IPS-20b (cell line): ENCODE measurements at regions not wholly inside any gene's neighbourhood (a gene's known extent, or its start where the extent isn't known, plus 50 kb on each side); places are given as distances from the start of the nearest gene placed in this dataset.

Experiments
- H3K27ac ChIP-seq: one replicate; pipeline ENCODE4 v1.5.1; 2013; ENCODE audit warnings: low read length
- H3K27me3 ChIP-seq: 2 replicates; pipeline ENCODE4 v1.6.1; 2013; ENCODE audit warnings: mild to moderate bottlenecking, low read length, inconsistent platforms; ENCODE audit not compliant: insufficient read depth
- H3K36me3 ChIP-seq: 2 replicates; pipeline ENCODE4 v1.6.1; 2013; ENCODE audit warnings: low read depth, mild to moderate bottlenecking, inconsistent platforms, low read length, moderate library complexity; ENCODE audit not compliant: insufficient read depth
- H3K4me1 ChIP-seq: 2 replicates; pipeline ENCODE4 v1.6.1; 2013; ENCODE audit warnings: mild to moderate bottlenecking, control low read depth, inconsistent platforms, low read length, moderate library complexity; ENCODE audit not compliant: insufficient read depth
- H3K4me3 ChIP-seq: 2 replicates; pipeline ENCODE4 v1.5.1; 2013; ENCODE audit warnings: mild to moderate bottlenecking, low read length, inconsistent platforms
- H3K9ac ChIP-seq: 2 replicates; pipeline ENCODE4 v1.6.1; 2013; ENCODE audit warnings: low read depth, mild to moderate bottlenecking, inconsistent platforms, low read length, moderate library complexity
- H3K9me3 ChIP-seq: 2 replicates; pipeline ENCODE4 v1.6.1; 2013; ENCODE audit warnings: mild to moderate bottlenecking, low read depth, low read length, inconsistent platforms; ENCODE audit not compliant: insufficient read depth

GRCh38 chr9:14987858-14988257 lies 77.6 kb upstream of the FREM1 start:
- Histone ChIP-seq H3K4me1 (no peaks in the 10 kb centered on the region), H3K9ac (no peak overlapping the region), H3K27me3 (no peaks in the 10 kb centered on the region), H3K9me3 (no peaks in the 10 kb centered on the region), H3K36me3 (no peaks in the 10 kb centered on the region), H3K27ac (no peak overlapping the region), H3K4me3 (no peak overlapping the region)

- no peak overlapping the region for H3K27ac ChIP-seq
- no peak overlapping the region for H3K4me3 ChIP-seq
- no peaks in the 10 kb centered on the region for H3K4me1 ChIP-seq
- no peaks in the 10 kb centered on the region for H3K27me3 ChIP-seq
- H3K9me3 ChIP-seq: no peaks in the 10 kb centered on the region
- no peak overlapping the region for H3K9ac ChIP-seq
- no peaks in the 10 kb centered on the region for H3K36me3 ChIP-seq
These were observed 75.2 kb upstream of the FREM1 start for GRCh38 chr9:14985419-14985818.

GRCh38 chr9:14983599-14983998 lies 73.4 kb upstream of the FREM1 start:
- no peaks in the 10 kb centered on the region for H3K36me3 ChIP-seq

GRCh38 chr9:14981291-14981950 lies 71.2 kb upstream of the FREM1 start:
- no peak overlapping the region for H3K9ac ChIP-seq
- no peak overlapping the region for H3K27ac ChIP-seq
- H3K4me3 ChIP-seq: no peak overlapping the region
- H3K36me3 ChIP-seq: no peaks in the 10 kb centered on the region
- no peaks in the 10 kb centered on the region for H3K27me3 ChIP-seq
- H3K4me1 ChIP-seq: no peaks in the 10 kb centered on the region
- H3K9me3 ChIP-seq: no peaks in the 10 kb centered on the region

More at GRCh38 chr9:14983599-14983998, 73.4 kb upstream of the FREM1 start:
- no peak overlapping the region for H3K4me3 ChIP-seq
- H3K9me3 ChIP-seq: no peaks in the 10 kb centered on the region
- H3K4me1 ChIP-seq: no peaks in the 10 kb centered on the region
- H3K27ac ChIP-seq: no peak overlapping the region
- H3K9ac ChIP-seq: no peak overlapping the region
- no peaks in the 10 kb centered on the region for H3K27me3 ChIP-seq

GRCh38 chr9:14978022-14979000 lies 68.1 kb upstream of the FREM1 start:
- Histone ChIP-seq H3K4me3 (no peak overlapping the region), H3K9ac (no peak overlapping the region), H3K27ac (no peak overlapping the region), H3K27me3 (no peaks in the 10 kb centered on the region), H3K36me3 (no peaks in the 10 kb centered on the region), H3K4me1 (no peaks in the 10 kb centered on the region), H3K9me3 (no peaks in the 10 kb centered on the region)

- no peaks in the 10 kb centered on the region for H3K36me3 ChIP-seq
- H3K27me3 ChIP-seq: no peaks in the 10 kb centered on the region
- H3K9ac ChIP-seq: no peak overlapping the region
- H3K9me3 ChIP-seq: no peaks in the 10 kb centered on the region
- H3K4me1 ChIP-seq: no peaks in the 10 kb centered on the region
- H3K27ac ChIP-seq: no peak overlapping the region
- H3K4me3 ChIP-seq: no peak overlapping the region
These were observed 57.5 kb upstream of the FREM1 start for GRCh38 chr9:14967450-14968321.

GRCh38 chr9:14962193-14962882 lies 52.1 kb upstream of the FREM1 start:
- Histone ChIP-seq H3K36me3 (no peaks in the 10 kb centered on the region), H3K9me3 (no peaks in the 10 kb centered on the region), H3K4me1 (no peaks in the 10 kb centered on the region), H3K9ac (no peak overlapping the region), H3K27me3 (no peaks in the 10 kb centered on the region), H3K4me3 (no peak overlapping the region), H3K27ac (no peak overlapping the region)

GRCh38 chr9:14961372-14962068 lies 51.3 kb upstream of the FREM1 start:
- H3K27ac ChIP-seq: no peak overlapping the region
- H3K4me3 ChIP-seq: no peak overlapping the region
- no peaks in the 10 kb centered on the region for H3K36me3 ChIP-seq
- H3K4me1 ChIP-seq: no peaks in the 10 kb centered on the region
- H3K9me3 ChIP-seq: no peaks in the 10 kb centered on the region
- H3K9ac ChIP-seq: no peak overlapping the region
- no peaks in the 10 kb centered on the region for H3K27me3 ChIP-seq

- H3K4me3 ChIP-seq: no peak overlapping the region
- H3K27me3 ChIP-seq: no peaks in the 10 kb centered on the region
- H3K4me1 ChIP-seq: no peaks in the 10 kb centered on the region
- H3K9ac ChIP-seq: no peak overlapping the region
- H3K9me3 ChIP-seq: no peaks in the 10 kb centered on the region
- H3K27ac ChIP-seq: no peak overlapping the region
- no peaks in the 10 kb centered on the region for H3K36me3 ChIP-seq
These were observed 50.7 kb upstream of the FREM1 start for GRCh38 chr9:14960881-14961280.
